HG03457 (cell line): ENCODE measurements at regions not wholly inside any gene's neighbourhood (a gene's known extent, or its start where the extent isn't known, plus 50 kb on each side); places are given as distances from the start of the nearest gene placed in this dataset.
"Not testable (repeated sequence)": the region's sequence is repeated elsewhere in the genome, so short reads cannot be mapped to it uniquely, and the experiment has no call there.

Experiments used
- ATAC-seq: cut with Tn5 transposase; IDR thresholded peaks from one replicate; pipeline ENCODE4 v1.9.1; 2021; ENCODE audit warnings: moderate number of reproducible peaks; ENCODE audit not compliant: unreplicated experiment

- no peak for ATAC-seq
These were observed 307.9 kb downstream of the PDCD6IP start for GRCh38 chr3:34106379-34106778.

DNA sequence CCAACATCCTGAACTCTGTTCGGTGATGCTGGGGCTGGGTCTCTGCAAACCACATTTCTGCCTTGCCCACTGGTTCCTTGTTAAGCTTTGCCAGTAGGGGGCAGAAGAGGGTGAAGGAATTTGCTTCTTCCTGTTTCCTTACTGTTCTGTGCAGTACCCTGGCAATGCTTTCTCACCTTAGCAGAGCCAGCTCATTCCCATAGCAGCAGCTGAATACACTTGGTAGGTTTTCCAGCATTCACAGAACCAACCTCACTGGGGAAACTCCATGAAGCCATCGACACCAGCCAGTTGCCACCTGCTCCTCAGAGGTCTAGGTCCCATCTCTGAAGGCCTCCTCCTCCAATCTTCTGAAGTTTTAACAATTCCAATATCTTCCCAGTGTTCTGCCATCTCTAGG is 308.4 kb downstream of the PDCD6IP start:
- ATAC-seq, result no peak

- ATAC-seq, result peak; percentile 60
These were observed 309.2 kb downstream of the PDCD6IP start for GRCh38 chr3:34107669-34108068.

GRCh38 chr3:34109021-34109420 is 310.6 kb downstream of the PDCD6IP start:
- no peak for ATAC-seq

- no peak for ATAC-seq
These were observed 311.4 kb downstream of the PDCD6IP start for GRCh38 chr3:34109846-34110245.

- ATAC-seq, result no peak
These were observed 312.9 kb downstream of the PDCD6IP start for GRCh38 chr3:34111361-34111760.

DNA sequence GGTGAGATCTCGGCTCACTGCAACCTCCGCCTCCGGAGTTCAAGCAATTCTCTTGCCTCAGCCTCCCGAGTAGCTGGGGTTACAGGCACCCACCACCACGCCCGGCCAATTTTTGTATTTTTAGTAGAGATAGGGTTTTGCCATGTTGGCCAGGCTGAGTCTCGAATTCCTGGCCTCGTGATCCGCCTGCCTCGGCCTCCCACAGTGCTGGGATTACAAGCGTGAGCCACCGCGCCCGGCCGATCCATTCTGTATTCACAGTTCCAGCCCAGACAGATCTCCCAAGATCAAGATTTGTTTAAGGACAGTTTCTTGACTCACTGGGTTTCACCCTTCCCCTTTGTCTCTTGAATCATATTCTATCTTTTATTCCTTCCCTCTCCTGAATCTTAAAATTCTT is 313.8 kb downstream of the PDCD6IP start:
- ATAC-seq, result not testable (repeated sequence)

GRCh38 chr3:34131091-34131490 is 332.7 kb downstream of the PDCD6IP start:
- no peak for ATAC-seq

- ATAC-seq, result no peak
These were observed 333.8 kb downstream of the PDCD6IP start for GRCh38 chr3:34132069-34132692.

- ATAC-seq, result no peak
These were observed 341.1 kb downstream of the PDCD6IP start for GRCh38 chr3:34139566-34139965.

DNA sequence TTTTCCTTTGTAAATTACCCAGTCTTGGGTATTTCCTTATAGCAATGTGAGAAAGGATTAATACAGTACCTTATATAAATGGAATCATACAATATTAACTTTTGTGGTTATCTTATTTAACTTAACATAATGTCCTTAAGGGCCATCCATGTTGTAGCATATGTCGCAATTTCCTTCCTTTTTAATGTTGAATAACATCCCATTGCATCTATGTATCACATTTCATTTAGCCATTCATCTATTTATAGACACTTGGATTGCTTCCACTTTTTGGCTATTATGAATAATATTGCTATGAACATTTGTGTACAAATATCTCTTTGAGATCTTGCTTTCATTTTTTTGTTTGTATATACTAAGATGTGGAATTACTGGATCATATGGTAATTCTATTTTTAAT is 342.2 kb downstream of the PDCD6IP start:
- ATAC-seq, result no peak

- no peak for ATAC-seq
These were observed 343.5 kb downstream of the PDCD6IP start for GRCh38 chr3:34141841-34142337.

GRCh38 chr3:34145796-34146195 is 347.4 kb downstream of the PDCD6IP start:
- no peak for ATAC-seq

DNA sequence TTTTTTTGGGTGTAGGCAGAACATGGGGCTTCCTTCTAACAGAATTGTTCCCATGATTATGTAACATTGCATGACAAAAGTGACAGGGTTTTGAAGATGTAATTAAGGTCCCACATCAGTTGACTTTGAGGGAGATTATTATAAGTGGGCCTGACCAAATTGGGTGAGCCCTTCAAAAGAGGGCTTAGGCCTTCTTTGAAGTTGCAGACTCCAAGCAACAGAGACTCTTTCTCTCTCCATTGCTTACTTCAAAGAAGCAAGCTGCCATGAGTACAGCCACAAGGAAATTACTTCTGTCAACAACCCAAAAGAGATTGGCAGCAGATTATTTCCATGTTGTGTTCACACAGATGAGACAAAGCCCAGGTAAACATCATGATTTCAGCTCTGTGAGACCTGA is 348.2 kb downstream of the PDCD6IP start:
- ATAC-seq, result no peak

DNA sequence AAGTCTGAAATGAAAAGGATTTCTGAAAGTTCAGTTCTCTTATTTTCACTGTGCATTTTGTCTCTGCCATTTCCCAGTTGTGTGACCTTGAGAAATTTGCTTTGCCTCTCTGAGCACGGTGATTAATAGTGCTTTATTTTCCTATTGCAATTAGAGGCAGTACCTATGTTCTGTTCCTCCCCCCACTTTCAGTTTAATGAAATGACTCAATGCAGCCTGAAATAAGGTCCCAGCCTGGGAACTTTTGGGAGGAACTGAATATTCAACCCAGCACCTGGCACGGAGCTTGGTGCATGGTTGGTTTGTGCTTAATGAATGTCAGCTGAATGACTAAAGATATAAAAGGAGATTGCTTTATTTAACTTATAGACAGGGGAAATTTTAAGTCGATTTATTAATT is 352.6 kb downstream of the PDCD6IP start:
- ATAC-seq, result peak; percentile 55

DNA sequence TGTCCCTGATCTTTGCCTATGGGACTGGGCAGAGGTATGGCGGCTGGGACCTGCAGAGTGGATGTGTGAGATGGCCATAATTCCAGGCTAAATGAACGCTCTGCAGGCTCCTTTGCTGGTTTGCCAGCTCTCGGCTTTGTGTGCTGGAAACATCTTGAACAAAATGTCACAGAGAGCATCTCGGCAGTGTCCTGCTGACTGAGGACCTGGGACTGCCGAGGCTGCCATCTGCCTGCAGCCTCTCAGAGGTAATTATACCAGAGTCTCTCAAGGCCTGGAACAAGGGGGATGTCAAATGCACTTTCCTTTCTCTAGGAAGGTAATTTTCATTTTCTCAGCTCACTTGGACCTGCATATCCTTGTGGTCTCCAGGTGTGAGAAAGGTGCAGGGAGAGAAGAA is 354.2 kb downstream of the PDCD6IP start:
- ATAC-seq, result no peak

- ATAC-seq, result no peak
These were observed 356.7 kb downstream of the PDCD6IP start for GRCh38 chr3:34155108-34155507.

DNA sequence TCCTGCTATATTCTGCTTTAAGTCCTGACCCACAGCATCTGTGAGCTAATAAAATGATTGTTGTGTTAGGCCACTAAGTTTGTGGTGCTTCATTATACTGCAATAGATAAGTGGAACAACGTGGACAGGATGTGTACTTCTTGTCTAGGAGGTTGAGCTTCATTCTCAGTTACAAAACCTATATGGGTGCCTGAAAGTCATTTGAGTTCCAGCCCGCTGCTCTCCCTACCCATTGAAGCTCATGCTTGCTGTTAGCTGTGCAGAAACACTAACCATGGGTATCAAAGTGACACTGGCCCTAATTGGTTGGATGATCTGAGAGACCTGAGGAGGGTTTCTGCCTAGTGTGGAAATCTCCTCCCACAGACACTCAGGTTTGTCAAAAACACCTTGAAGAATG is 357.2 kb downstream of the PDCD6IP start:
- no peak for ATAC-seq

DNA sequence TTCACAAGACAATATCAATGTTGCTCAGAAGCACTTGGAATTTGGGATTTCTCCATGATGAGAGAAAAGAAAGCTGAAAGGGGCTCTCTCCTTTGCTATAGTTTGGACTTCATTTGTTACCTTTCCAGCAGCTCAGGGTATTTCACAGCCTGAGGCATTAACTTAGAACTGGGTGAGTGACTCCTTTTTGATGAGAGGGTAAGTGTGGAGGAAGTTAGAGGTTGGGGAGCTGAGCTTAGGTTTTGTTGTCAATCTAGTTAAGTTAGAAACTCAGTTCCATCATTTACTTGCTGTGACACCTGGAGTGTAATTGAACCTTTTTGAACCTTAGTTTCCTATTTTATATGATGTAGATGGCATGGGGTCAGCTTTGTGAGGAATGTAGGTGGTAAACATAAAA is 359.1 kb downstream of the PDCD6IP start:
- ATAC-seq, result no peak

GRCh38 chr3:34159613-34160420 is 361.4 kb downstream of the PDCD6IP start:
- no peak for ATAC-seq

DNA sequence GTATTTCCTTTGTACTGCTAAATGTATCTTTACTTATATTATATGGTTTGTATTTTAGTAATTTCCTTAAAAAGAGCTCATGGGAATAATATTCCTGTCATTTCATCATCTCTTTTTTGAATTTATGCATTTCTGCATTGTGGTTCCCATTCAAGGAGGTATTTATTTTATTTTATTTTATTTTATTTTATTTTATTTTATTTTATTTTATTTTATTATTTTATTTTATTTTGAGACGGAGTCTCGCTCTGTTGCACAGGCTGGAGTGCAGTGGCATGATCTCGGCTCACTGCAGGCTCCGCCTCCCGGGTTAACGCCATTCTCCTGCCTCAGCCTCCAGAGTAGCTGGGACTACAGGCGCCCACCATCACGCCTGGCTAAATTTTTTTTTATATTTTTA is 371.2 kb downstream of the PDCD6IP start:
- not testable (repeated sequence) for ATAC-seq

DNA sequence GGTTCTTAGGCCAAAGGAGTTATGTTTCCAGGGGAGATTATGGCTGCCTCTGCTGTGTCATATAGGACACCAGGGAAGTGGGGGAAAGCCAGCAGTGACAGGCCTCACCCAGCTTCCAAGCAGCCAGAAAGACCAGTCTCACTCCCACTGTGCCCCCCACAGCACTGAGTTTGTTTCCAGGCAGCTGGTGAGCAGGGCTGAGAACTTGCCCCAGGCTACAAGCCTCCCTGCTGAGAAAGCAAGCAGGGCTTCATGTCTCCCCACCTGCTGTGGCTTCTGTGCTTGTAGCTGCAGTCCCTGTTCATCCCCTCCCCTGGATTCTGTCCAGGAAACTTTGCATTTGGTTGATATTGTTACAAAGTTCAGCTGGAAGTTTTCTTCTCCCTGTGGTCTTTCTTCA is 376.3 kb downstream of the PDCD6IP start:
- no peak for ATAC-seq
